ENCODE measurements at regions not wholly inside any gene's neighbourhood (a gene's known extent, or its start where the extent isn't known, plus 50 kb on each side); places are given as distances from the start of the nearest gene placed in this dataset.
A peak's percentile ranks its signal among the peaks of the same experiment; 100 is the strongest.

- DNase-seq (ENCODE audit: low read depth): no peak
- no peak overlapping the region for H3K4me3 ChIP-seq (replicated peaks; ENCODE audit: low read depth, low read length)
- no peak for TF ChIP-seq CTCF (IDR thresholded peaks at IDR 0.05; ENCODE audit: low read length, missing control alignments)
Measured at GRCh38 chr6:134503585-134504281, 185.8 kb upstream of the SGK1 start.

GRCh38 chr6:134502614-134503549 is 185.0 kb upstream of the SGK1 start:
- DNase-seq (ENCODE audit: low read depth): no peak
- TF ChIP-seq CTCF (IDR thresholded peaks at IDR 0.05; ENCODE audit: low read length, missing control alignments): no peak
- H3K4me3 ChIP-seq (replicated peaks; ENCODE audit: low read depth, low read length): no peak overlapping the region

GRCh38 chr6:134495890-134496248 is 178.0 kb upstream of the SGK1 start:
- no peak for DNase-seq (ENCODE audit: low read depth)
- H3K4me3 ChIP-seq (replicated peaks; ENCODE audit: low read depth, low read length): no peak overlapping the region
- TF ChIP-seq CTCF (IDR thresholded peaks at IDR 0.05; ENCODE audit: low read length, missing control alignments): no peak

GRCh38 chr6:134495203-134495889 is 177.4 kb upstream of the SGK1 start:
- no peak for DNase-seq (ENCODE audit: low read depth)
- no peak for TF ChIP-seq CTCF (IDR thresholded peaks at IDR 0.05; ENCODE audit: low read length, missing control alignments)
- no peak overlapping the region for H3K4me3 ChIP-seq (replicated peaks; ENCODE audit: low read depth, low read length)

DNA sequence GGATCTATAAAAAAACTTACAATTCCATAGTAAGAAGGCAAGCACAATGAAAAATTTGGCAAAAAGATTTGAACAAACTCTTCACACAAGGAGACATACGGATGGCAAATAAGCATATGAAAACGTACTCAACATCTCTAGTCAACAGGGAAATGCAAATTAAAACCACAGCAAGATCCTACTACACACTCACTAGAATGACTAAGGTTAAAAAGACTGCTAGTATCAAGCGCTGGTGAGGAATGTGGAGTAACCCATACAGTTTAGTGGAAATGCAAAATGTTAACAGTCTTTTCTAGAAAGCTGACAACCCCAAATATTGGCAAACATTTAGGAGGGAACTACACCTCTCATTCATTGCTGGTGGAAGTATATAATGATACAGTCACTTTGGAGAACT is 175.9 kb upstream of the SGK1 start:
- no peak overlapping the region for H3K4me3 ChIP-seq (replicated peaks; ENCODE audit: low read depth, low read length)
- no peak for TF ChIP-seq CTCF (IDR thresholded peaks at IDR 0.05; ENCODE audit: low read length, missing control alignments)
- DNase-seq (ENCODE audit: low read depth): no peak

GRCh38 chr6:134491477-134491876 is 173.6 kb upstream of the SGK1 start:
- TF ChIP-seq CTCF (IDR thresholded peaks at IDR 0.05; ENCODE audit: low read length, missing control alignments): no peak
- peak; percentile 36 for DNase-seq (ENCODE audit: low read depth)
- no peak overlapping the region for H3K4me3 ChIP-seq (replicated peaks; ENCODE audit: low read depth, low read length)
